PC-3 (cell line): ENCODE measurements at regions not wholly inside any gene's neighbourhood (a gene's known extent, or its start where the extent isn't known, plus 50 kb on each side); places are given as distances from the start of the nearest gene placed in this dataset.
"Not testable (repeated sequence)": the region's sequence is repeated elsewhere in the genome, so short reads cannot be mapped to it uniquely, and the experiment has no call there.

Experiments used
- ATAC-seq: fragments of 200-7000 bp; cut with Tn5 transposase; 2 replicates; pipeline ENCODE4 v1.9.1; 2020; ENCODE audit warnings: mild to moderate bottlenecking, moderate library complexity
- BruUV-seq: library from RNA; stranded (reverse); fragments of 400-500 nt; replicated peaks from 2 replicates; lab custom pipeline; 2021; lab: Mats Ljungman, UMichigan
- CTCF ChIA-PET: fragments of 300-600 bp; sonication (Branson Sonifier 250); formaldehyde crosslinking; loops from one replicate; lab custom pipeline; 2022; ENCODE audit warnings: antibody characterized with exemption; lab: Charles Lee
- POLR2A ChIA-PET: fragments of 300-600 bp; sonication (Branson Sonifier 250); formaldehyde crosslinking; loops from one replicate; lab custom pipeline; 2022; ENCODE audit warnings: antibody characterized with exemption; ENCODE audit not compliant: unreplicated experiment; lab: Charles Lee
- DNase-seq: peaks from one replicate; pipeline ENCODE4 v3.0.0-alpha.2; 2015
- H2AFZ ChIP-seq: fragments of 300-600 bp; sonication (generic); 2 replicates; pipeline ENCODE4 v1.6.0; 2016; ENCODE audit warnings: antibody characterized with exemption, low read length
- H3F3A ChIP-seq: fragments of 300-600 bp; sonication (generic); one replicate; pipeline ENCODE4 v1.6.0; 2017; ENCODE audit warnings: antibody characterized with exemption, low read length, control low read depth, mild to moderate bottlenecking; ENCODE audit not compliant: unreplicated experiment
- H3K27ac ChIP-seq: fragments of 300-600 bp; sonication (generic); 2 replicates; pipeline ENCODE4 v1.5.1; 2016; ENCODE audit warnings: mild to moderate bottlenecking, low read length
- H3K27me3 ChIP-seq: fragments of 300-600 bp; sonication (generic); 2 replicates; pipeline ENCODE4 v1.6.1; 2016; ENCODE audit warnings: low read length, mixed read lengths
- H3K36me3 ChIP-seq: fragments of 300-600 bp; sonication (generic); 2 replicates; pipeline ENCODE4 v1.6.1; 2016; ENCODE audit warnings: low read depth, mixed run types, low read length, mixed read lengths
- H3K4me1 ChIP-seq: fragments of 300-600 bp; sonication (generic); 2 replicates; pipeline ENCODE4 v1.5.1; 2016; ENCODE audit warnings: low read length; ENCODE audit not compliant: insufficient read depth
- H3K4me2 ChIP-seq: fragments of 300-600 bp; sonication (generic); 2 replicates; pipeline ENCODE4 v1.6.0; 2016; ENCODE audit warnings: low read length
- H3K4me3 ChIP-seq: fragments of 300-600 bp; sonication (generic); 2 replicates; pipeline ENCODE4 v1.5.1; 2016; ENCODE audit warnings: mild to moderate bottlenecking, low read length, mixed read lengths
- H3K79me2 ChIP-seq: fragments of 300-600 bp; sonication (generic); 2 replicates; pipeline ENCODE4 v1.6.1; 2017; ENCODE audit warnings: low read length, mixed read lengths
- H3K9ac ChIP-seq: fragments of 300-600 bp; sonication (generic); 2 replicates; pipeline ENCODE4 v1.6.0; 2016; ENCODE audit warnings: mild to moderate bottlenecking, low read length
- H3K9me2 ChIP-seq: fragments of 300-600 bp; sonication (generic); replicated peaks from 2 replicates; pipeline ENCODE4 v1.6.1; 2016; ENCODE audit warnings: mixed run types, low read length, mixed read lengths
- H3K9me3 ChIP-seq: fragments of 300-600 bp; sonication (generic); 2 replicates; pipeline ENCODE4 v1.6.1; 2016; ENCODE audit warnings: low read length, mixed read lengths
- H4K20me1 ChIP-seq: fragments of 300-600 bp; sonication (generic); 2 replicates; pipeline ENCODE4 v1.6.1; 2016; ENCODE audit warnings: low read length, mixed read lengths
- CTCF ChIP-seq: fragments of 300-600 bp; sonication (generic); conservative IDR thresholded peaks from 2 replicates; pipeline ENCODE4 v1.5.1; 2017; ENCODE audit warnings: antibody characterized with exemption, low read depth, mild to moderate bottlenecking, low read length
- EZH2 ChIP-seq: fragments of 300-600 bp; sonication (generic); IDR thresholded peaks from one replicate; pipeline ENCODE4 v1.6.1; 2017; ENCODE audit warnings: antibody characterized with exemption, mild to moderate bottlenecking, low read length; ENCODE audit not compliant: unreplicated experiment
- EZH2phosphoT487 ChIP-seq: fragments of 300-600 bp; sonication (generic); IDR thresholded peaks from 2 replicates; pipeline ENCODE4 v1.6.1; 2018; ENCODE audit warnings: mild to moderate bottlenecking, antibody characterized with exemption, low read length, borderline replicate concordance
- intact Hi-C: fragments of 100-400 bp; cut with micrococcal nuclease; formaldehyde crosslinking; loops from 2 replicates; pipeline ENCODE4 v1.9.0; 2023

GRCh38 chr10:86585037-86585929 lies 63.7 kb upstream of the WAPL start:
- Histone ChIP-seq H3K4me2 (0 out of 2 replicates have a peak overlapping the region, but pooled peaks have one; percentile 42), H2AFZ (peak overlapping the region; percentile 76; the same call in 1 of the 2 replicates), H3K4me1 (no peaks in the 10 kb centered on the region; the same call in 1 of the 2 replicates), H4K20me1 (no peaks in the 10 kb centered on the region), H3K79me2 (no peaks in the 10 kb centered on the region), H3K9ac (no peak overlapping the region), H3K27me3 (no peaks in the 10 kb centered on the region), H3K27ac (no peak overlapping the region), H3K9me2 (no peaks in the 10 kb centered on the region), H3F3A (no peaks in the 10 kb centered on the region), H3K9me3 (no peaks in the 10 kb centered on the region), H3K4me3 (no peak overlapping the region), H3K36me3 (no peaks in the 10 kb centered on the region)
- intact Hi-C loops = loop anchor here (1.0 kb wide), 2 partner anchors 62 to 185 kb away; no protein-coding TSS in a partner anchor
- ChIA-PET CTCF (interaction anchor here (0.5 to 1.1 kb wide), 4 partner anchors 55 to 185 kb away, joined by 3 to 9 read pairs (median 4); no protein-coding TSS in a partner anchor), POLR2A (no interaction called here)
- peak; percentile 89 for ATAC-seq
- TF ChIP-seq CTCF (peak; percentile 90), EZH2phosphoT487 (no peak), EZH2 (no peak)
- peak; percentile 79 for DNase-seq
- no TSS peak for BruUV-seq

GRCh38 chr10:86586516-86586915 lies 64.9 kb upstream of the WAPL start:
- H3K9ac ChIP-seq = no peak overlapping the region
- H3F3A ChIP-seq = no peaks in the 10 kb centered on the region
- no peaks in the 10 kb centered on the region for H4K20me1 ChIP-seq
- intact Hi-C loops = no loop called here
- DNase-seq (peak; percentile 12), ATAC-seq (peak; percentile 20; the same call in 1 of the 2 replicates)
- H3K27me3 ChIP-seq = no peaks in the 10 kb centered on the region
- no peaks in the 10 kb centered on the region for H3K9me3 ChIP-seq
- H3K4me1 ChIP-seq = no peaks in the 10 kb centered on the region; the same call in 1 of the 2 replicates
- H3K36me3 ChIP-seq = no peaks in the 10 kb centered on the region
- no TSS peak for BruUV-seq
- no peak overlapping the region for H2AFZ ChIP-seq
- H3K9me2 ChIP-seq = no peaks in the 10 kb centered on the region
- no peak overlapping the region for H3K4me3 ChIP-seq
- H3K27ac ChIP-seq = no peak overlapping the region
- TF ChIP-seq EZH2 (no peak), CTCF (no peak), EZH2phosphoT487 (no peak)
- no peaks in the 10 kb centered on the region for H3K79me2 ChIP-seq
- POLR2A ChIA-PET = no interaction called here
- CTCF ChIA-PET = interaction anchor here (0.5 to 1.1 kb wide), 2 partner anchors 98 to 100 kb away, joined by 8 to 9 read pairs; no protein-coding TSS in a partner anchor
- no peak overlapping the region for H3K4me2 ChIP-seq

GRCh38 chr10:86588781-86589180 lies 65.6 kb upstream of the OPN4 start:
- H4K20me1 ChIP-seq, H2AFZ ChIP-seq, H3K79me2 ChIP-seq, H3K36me3 ChIP-seq, ATAC-seq, H3K9me2 ChIP-seq, H3K4me3 ChIP-seq, BruUV-seq, DNase-seq, CTCF ChIA-PET, H3K4me1 ChIP-seq, H3K27ac ChIP-seq, H3K27me3 ChIP-seq, H3K9me3 ChIP-seq, H3K4me2 ChIP-seq, POLR2A ChIA-PET, H3K9ac ChIP-seq, H3F3A ChIP-seq, intact Hi-C loops: not testable (repeated sequence)
